ENCODE measurements at regions not wholly inside any gene's neighbourhood (a gene's known extent, or its start where the extent isn't known, plus 50 kb on each side); places are given as distances from the start of the nearest gene placed in this dataset.

DNA sequence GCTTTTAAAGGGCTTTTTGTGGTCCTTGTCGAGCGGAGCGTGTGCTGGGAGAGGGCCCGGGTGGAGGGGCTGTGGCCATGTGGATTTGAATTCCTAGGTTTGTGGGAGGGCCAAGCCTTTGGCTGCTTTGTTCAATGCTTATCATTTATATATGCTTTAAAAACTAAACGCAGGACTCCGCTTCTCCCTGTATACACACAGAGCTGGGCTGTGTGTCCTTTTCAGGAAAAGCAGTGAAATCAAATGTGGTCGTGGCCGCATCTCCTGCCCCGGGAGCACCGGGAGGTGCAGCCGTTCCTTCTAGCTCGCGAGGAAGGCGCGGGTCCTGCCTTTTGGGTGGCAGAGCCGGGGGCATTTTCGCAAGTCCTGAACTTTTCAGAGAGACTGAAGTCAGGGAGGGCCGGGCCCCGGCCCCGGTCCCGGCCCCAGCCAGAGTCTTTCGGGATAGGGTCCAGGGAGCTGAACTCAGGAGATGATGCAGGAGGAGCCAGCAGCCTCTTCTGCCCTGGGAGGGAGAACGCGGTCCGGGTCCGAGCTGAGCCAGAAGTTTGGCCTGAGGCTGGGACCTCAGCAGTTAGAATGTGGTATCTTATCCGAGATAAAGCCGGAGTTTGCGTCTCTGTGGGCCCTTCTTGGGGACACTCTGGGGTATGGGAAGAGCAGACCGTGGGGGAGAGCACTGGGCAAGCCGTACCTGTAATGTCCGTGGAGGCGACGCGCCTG lies 158.8 kb downstream of the C9orf152 start:
- Mint-ChIP-seq H3K4me1 (peaks cover 23 to 57% (median 38%) of the 10 kb centered on the region in 7 donors), H3K27me3 (peaks cover 0 to 16% (median 11%) of the 10 kb centered on the region in 5 donors), H3K27ac (peak overlapping the region in 6 of 9 donors; percentile 32 to 87 (median 46)), H3K9me3 (peaks cover 0 to 1% (median 0%) of the 10 kb centered on the region in 11 donors), H3K36me3 (peaks cover 0 to 18% (median 0%) of the 10 kb centered on the region in 5 donors), H3K4me3 (peak overlapping the region; percentile 87 to 99 (median 92))
- H3K9me3 ChIP-seq (ENCODE audit: control insufficient read depth in 2 of 3, low read length in 3 of 3): no peaks in the 10 kb centered on the region
- peak; percentile 6 for ATAC-seq
- H3K36me3 ChIP-seq (ENCODE audit: control insufficient read depth in 2 of 3, insufficient read depth in 3 of 3, low read length in 3 of 3): no peaks in the 10 kb centered on the region
- H3K27ac ChIP-seq (ENCODE audit: low read depth, low read length): no peak overlapping the region
- peak in 3 of 9 donors; percentile 11 to 45 (median 18) for DNase-seq
- POLR2A ChIA-PET: interaction anchor here (0.7 to 3.0 kb wide), 4 partner anchors 49 to 138 kb away, joined by 3 to 11 read pairs (median 3); no protein-coding TSS in a partner anchor
- CTCF ChIA-PET: interaction anchor here (1.2 kb wide), 1 partner anchor 146 kb away, joined by 5 read pairs; no protein-coding TSS in a partner anchor
- intact Hi-C loops (cut with micrococcal nuclease): loop anchor here (1.0 to 5.0 kb wide), 15 partner anchors 9 to 208 kb away; partner anchors contain the start of gene TXN (in 2 of the 2)
- peak overlapping the region; percentile 83 for H3K4me3 ChIP-seq (ENCODE audit: low read length)
- H3K4me1 ChIP-seq (ENCODE audit: control insufficient read depth in 2 of 2, insufficient read depth in 2 of 2, low read length in 2 of 2): peaks cover 5 to 10% of the 10 kb centered on the region in 2 donors
- H3K27me3 ChIP-seq (ENCODE audit: control insufficient read depth in 2 of 2, insufficient read depth in 2 of 2, low read length in 2 of 2): no peaks in the 10 kb centered on the region

DNA sequence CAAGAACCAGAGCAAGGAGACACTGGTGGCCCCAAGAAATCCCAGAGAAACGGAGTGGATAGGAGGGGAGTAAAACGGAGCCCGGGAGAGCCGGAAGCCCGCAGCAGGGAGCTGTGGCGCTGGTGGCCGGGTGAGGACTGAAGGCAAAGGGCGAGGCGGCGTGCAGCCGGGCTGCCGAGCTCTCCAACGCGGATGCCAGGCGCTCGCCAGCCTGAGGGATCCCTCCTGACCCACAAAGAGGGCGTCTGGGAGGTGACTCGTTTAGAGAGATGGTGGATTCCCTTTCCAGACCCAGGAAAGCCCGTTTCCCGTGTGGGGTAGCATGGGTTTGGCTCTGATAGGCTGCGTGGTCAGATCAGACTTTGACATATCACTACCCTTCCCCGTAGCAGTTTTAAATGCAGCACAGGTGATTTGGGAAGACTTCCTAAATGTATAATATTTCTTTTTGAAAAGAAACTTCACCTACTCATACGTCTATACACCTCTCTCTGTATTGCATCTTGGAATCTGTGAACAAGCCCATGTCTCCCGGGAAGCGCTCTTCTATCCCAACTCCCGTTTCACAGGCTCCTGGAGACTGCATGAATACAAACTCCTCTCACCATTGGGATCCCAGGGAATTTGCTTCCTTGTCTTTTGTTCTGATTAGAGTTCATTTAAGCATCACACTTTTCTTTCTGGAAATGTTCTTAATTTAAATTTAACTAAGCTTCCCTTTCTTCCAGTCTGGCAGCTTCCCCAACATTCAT lies 158.1 kb downstream of the C9orf152 start:
- ChIA-PET CTCF (interaction anchor here (1.2 kb wide), 2 partner anchors 146 to 147 kb away, joined by 3 to 5 read pairs; no protein-coding TSS in a partner anchor), POLR2A (interaction anchor here (0.7 to 3.0 kb wide), 4 partner anchors 50 to 139 kb away, joined by 3 to 11 read pairs (median 6); no protein-coding TSS in a partner anchor)
- H3K4me3 Mint-ChIP-seq: peak overlapping the region; percentile 87 to 99 (median 92)
- peak in 2 of 9 donors; percentile 18 to 45 for DNase-seq
- Histone ChIP-seq H3K4me3 (ENCODE audit: low read length) (peak overlapping the region; percentile 83), H3K4me1 (ENCODE audit: control insufficient read depth in 2 of 2, insufficient read depth in 2 of 2, low read length in 2 of 2) (peaks cover 5 to 10% of the 10 kb centered on the region in 2 donors), H3K9me3 (ENCODE audit: control insufficient read depth in 2 of 3, low read length in 3 of 3) (no peaks in the 10 kb centered on the region), H3K27me3 (ENCODE audit: control insufficient read depth in 2 of 2, insufficient read depth in 2 of 2, low read length in 2 of 2) (no peaks in the 10 kb centered on the region), H3K36me3 (ENCODE audit: control insufficient read depth in 2 of 3, insufficient read depth in 3 of 3, low read length in 3 of 3) (no peaks in the 10 kb centered on the region), H3K27ac (ENCODE audit: low read depth, low read length) (no peak overlapping the region)
- H3K27ac Mint-ChIP-seq: peak overlapping the region in 6 of 9 donors; percentile 32 to 87 (median 46)
- H3K36me3 Mint-ChIP-seq: peaks cover 0 to 22% (median 0%) of the 10 kb centered on the region in 5 donors
- H3K27me3 Mint-ChIP-seq: peaks cover 0 to 16% (median 11%) of the 10 kb centered on the region in 5 donors
- ATAC-seq: no peak
- peaks cover 23 to 60% (median 38%) of the 10 kb centered on the region in 7 donors for H3K4me1 Mint-ChIP-seq
- H3K9me3 Mint-ChIP-seq: peaks cover 0 to 1% (median 0%) of the 10 kb centered on the region in 11 donors
- intact Hi-C loops (cut with micrococcal nuclease): loop anchor here (2.0 to 10.0 kb wide), 10 partner anchors 43 to 1038 kb away; partner anchors contain the start of genes CTNNAL1 (in 1 of the 2) and TXN (in 1 of the 2)

DNA sequence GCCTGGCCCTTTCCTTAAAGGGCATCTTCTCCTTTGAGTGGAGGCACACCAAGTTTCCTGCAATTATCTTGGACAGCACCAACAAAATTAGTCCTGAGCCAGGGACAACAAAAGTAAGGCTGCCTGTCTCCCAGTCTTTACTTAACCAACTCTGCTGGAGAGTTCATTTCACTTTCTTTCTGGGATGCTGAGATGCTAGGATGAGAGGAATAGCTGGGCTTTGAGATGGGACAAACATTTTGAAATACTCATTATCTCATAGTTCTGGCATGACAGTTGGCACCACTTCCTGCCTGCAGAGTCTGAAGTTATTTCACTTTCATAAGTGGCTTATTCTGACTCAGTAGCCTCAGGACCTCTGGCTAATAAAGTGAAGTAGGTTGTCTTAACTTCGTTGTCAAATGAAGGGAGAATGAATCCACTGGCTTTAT lies 157.0 kb downstream of the C9orf152 start:
- H3K9me3 ChIP-seq (ENCODE audit: control insufficient read depth in 2 of 3, low read length in 3 of 3): no peaks in the 10 kb centered on the region
- H3K36me3 ChIP-seq (ENCODE audit: control insufficient read depth in 2 of 3, insufficient read depth in 3 of 3, low read length in 3 of 3): no peaks in the 10 kb centered on the region
- H3K9me3 Mint-ChIP-seq: peaks cover 0 to 1% (median 0%) of the 10 kb centered on the region in 11 donors
- peak overlapping the region in 6 of 10 donors; percentile 4 to 99 (median 58) for H3K4me3 Mint-ChIP-seq
- H3K27ac ChIP-seq (ENCODE audit: low read depth, low read length): no peak overlapping the region
- H3K4me1 ChIP-seq (ENCODE audit: control insufficient read depth in 2 of 2, insufficient read depth in 2 of 2, low read length in 2 of 2): peaks cover 5 to 10% of the 10 kb centered on the region in 2 donors
- H3K27me3 Mint-ChIP-seq: peaks cover 0 to 16% (median 11%) of the 10 kb centered on the region in 5 donors
- POLR2A ChIA-PET: interaction anchor here (1.8 kb wide), 1 partner anchor 82 kb away, joined by 10 read pairs; no protein-coding TSS in a partner anchor
- peak overlapping the region in 2 of 9 donors; percentile 32 to 87 for H3K27ac Mint-ChIP-seq
- H3K4me3 ChIP-seq (ENCODE audit: low read length): no peak overlapping the region
- peaks cover 0 to 25% (median 0%) of the 10 kb centered on the region in 5 donors for H3K36me3 Mint-ChIP-seq
- ATAC-seq: no peak
- intact Hi-C loops (cut with micrococcal nuclease): loop anchor here (5.0 to 10.0 kb wide), 3 partner anchors 164 to 1039 kb away; partner anchors contain the start of gene CTNNAL1 (in 1 of the 2)
- H3K4me1 Mint-ChIP-seq: peaks cover 23 to 66% (median 38%) of the 10 kb centered on the region in 7 donors
- CTCF ChIA-PET: interaction anchor here (0.6 kb wide), 1 partner anchor 143 kb away, joined by 8 read pairs; no protein-coding TSS in a partner anchor
- DNase-seq: no peak
- no peaks in the 10 kb centered on the region for H3K27me3 ChIP-seq (ENCODE audit: control insufficient read depth in 2 of 2, insufficient read depth in 2 of 2, low read length in 2 of 2)

DNA sequence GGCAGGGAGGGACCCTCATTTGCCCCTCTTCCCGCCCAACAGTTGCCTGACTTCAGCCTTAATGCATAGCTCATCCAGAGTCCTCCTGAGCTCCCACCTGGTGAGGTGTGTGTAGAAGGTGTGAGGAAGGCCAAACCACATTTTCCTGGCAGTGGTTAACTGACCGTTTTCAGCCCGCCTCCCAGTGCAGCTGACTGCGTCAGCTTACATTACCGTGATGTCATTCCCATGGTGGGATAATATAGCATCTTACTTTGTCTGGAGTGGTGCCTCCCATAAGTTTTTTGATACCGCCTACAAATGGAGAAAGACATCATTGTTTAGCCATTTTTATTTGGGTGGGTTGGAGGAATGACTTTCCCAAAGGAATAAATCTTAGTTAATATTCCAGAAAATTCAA lies 151.9 kb downstream of the C9orf152 start:
- no peaks in the 10 kb centered on the region for H3K36me3 ChIP-seq (ENCODE audit: control insufficient read depth in 2 of 3, insufficient read depth in 3 of 3, low read length in 3 of 3)
- H3K27me3 Mint-ChIP-seq: peaks cover 0 to 6% (median 0%) of the 10 kb centered on the region in 5 donors
- no peak overlapping the region for H3K4me3 ChIP-seq (ENCODE audit: low read length)
- H3K9me3 Mint-ChIP-seq: peaks cover 0 to 1% (median 0%) of the 10 kb centered on the region in 11 donors
- no peak for DNase-seq
- H3K4me1 ChIP-seq (ENCODE audit: control insufficient read depth in 2 of 2, insufficient read depth in 2 of 2, low read length in 2 of 2): no peaks in the 10 kb centered on the region
- no peak overlapping the region for H3K27ac ChIP-seq (ENCODE audit: low read depth, low read length)
- POLR2A ChIA-PET: no interaction called here
- intact Hi-C loops (cut with micrococcal nuclease): loop anchor here (5.0 to 10.0 kb wide), 3 partner anchors 159 to 611 kb away; no protein-coding TSS in a partner anchor
- H3K36me3 Mint-ChIP-seq: peaks cover 0 to 31% (median 0%) of the 10 kb centered on the region in 5 donors
- peaks cover 0 to 71% (median 13%) of the 10 kb centered on the region in 7 donors for H3K4me1 Mint-ChIP-seq
- no peak overlapping the region for H3K4me3 Mint-ChIP-seq
- H3K27ac Mint-ChIP-seq: no peak overlapping the region
- no peaks in the 10 kb centered on the region for H3K9me3 ChIP-seq (ENCODE audit: control insufficient read depth in 2 of 3, low read length in 3 of 3)
- no peak for ATAC-seq
- no peaks in the 10 kb centered on the region for H3K27me3 ChIP-seq (ENCODE audit: control insufficient read depth in 2 of 2, insufficient read depth in 2 of 2, low read length in 2 of 2)
- CTCF ChIA-PET: interaction anchor here (7.8 kb wide), 1 partner anchor 150 kb away, joined by 111 read pairs; no protein-coding TSS in a partner anchor

DNA sequence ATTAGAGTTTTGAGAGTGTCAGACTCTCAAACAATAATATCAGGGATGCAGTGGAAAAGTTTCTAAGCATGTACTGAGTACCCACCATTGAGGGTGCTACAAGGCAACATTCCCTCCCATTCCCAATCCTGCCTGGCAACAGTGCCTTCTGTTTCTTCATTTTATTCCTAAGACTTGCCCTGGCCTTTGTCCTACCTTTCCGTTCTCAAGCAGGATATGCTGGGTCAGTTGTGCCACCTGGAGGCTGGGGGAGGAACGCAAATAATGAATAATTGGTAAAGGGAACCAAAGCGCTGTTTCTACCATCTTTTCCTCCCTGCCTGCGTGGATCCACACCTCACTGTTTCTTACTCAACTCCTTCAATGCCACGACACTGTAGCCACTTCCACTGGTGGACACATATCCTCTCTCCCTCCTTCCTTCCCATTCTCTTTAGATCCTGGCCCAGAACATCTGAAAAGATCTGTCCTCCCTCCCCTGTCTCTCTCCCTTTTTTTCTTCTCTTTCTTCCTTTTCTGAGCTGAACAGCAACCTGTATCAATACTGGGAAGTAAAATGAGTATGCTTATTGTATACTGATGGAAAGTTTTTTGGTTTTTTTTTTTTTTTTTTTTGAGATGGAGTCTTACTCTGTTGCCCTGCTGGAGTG lies 149.5 kb downstream of the C9orf152 start:
- no peaks in the 10 kb centered on the region for H3K27me3 ChIP-seq (ENCODE audit: control insufficient read depth in 2 of 2, insufficient read depth in 2 of 2, low read length in 2 of 2)
- DNase-seq: peak; percentile 16 to 63 (median 47)
- ChIA-PET POLR2A (interaction anchor here (0.7 kb wide), 1 partner anchor 155 kb away, joined by 3 read pairs; no protein-coding TSS in a partner anchor), CTCF (interaction anchor here (0.9 to 7.8 kb wide), 10 partner anchors 30 to 179 kb away, joined by 3 to 111 read pairs (median 4); no protein-coding TSS in a partner anchor)
- ATAC-seq: peak; percentile 68
- Mint-ChIP-seq H3K27ac (peak overlapping the region in 1 of 9 donors; percentile 66), H3K27me3 (peaks cover 0 to 4% (median 0%) of the 10 kb centered on the region in 5 donors), H3K4me3 (peak overlapping the region in 2 of 10 donors; percentile 9 to 18), H3K9me3 (peaks cover 0 to 3% (median 0%) of the 10 kb centered on the region in 11 donors), H3K4me1 (peaks cover 0 to 54% (median 8%) of the 10 kb centered on the region in 7 donors), H3K36me3 (peaks cover 0 to 34% (median 0%) of the 10 kb centered on the region in 5 donors)
- H3K36me3 ChIP-seq (ENCODE audit: control insufficient read depth in 2 of 3, insufficient read depth in 3 of 3, low read length in 3 of 3): no peaks in the 10 kb centered on the region
- H3K9me3 ChIP-seq (ENCODE audit: control insufficient read depth in 2 of 3, low read length in 3 of 3): no peaks in the 10 kb centered on the region
- no peak overlapping the region for H3K27ac ChIP-seq (ENCODE audit: low read depth, low read length)
- intact Hi-C loops (cut with micrococcal nuclease): loop anchor here (1.0 to 10.0 kb wide), 7 partner anchors 10 to 614 kb away; no protein-coding TSS in a partner anchor
- no peak overlapping the region for H3K4me3 ChIP-seq (ENCODE audit: low read length)
- H3K4me1 ChIP-seq (ENCODE audit: control insufficient read depth in 2 of 2, insufficient read depth in 2 of 2, low read length in 2 of 2): no peaks in the 10 kb centered on the region

Data from naive thymus-derived CD4-positive, alpha-beta T cell (primary cell).